Colonic mucosa (tissue), 4 donors: ENCODE measurements at regions not wholly inside any gene's neighbourhood (a gene's known extent, or its start where the extent isn't known, plus 50 kb on each side); places are given as distances from the start of the nearest gene placed in this dataset.
"Not testable (repeated sequence)": the region's sequence is repeated elsewhere in the genome, so short reads cannot be mapped to it uniquely, and the experiment has no call there.

Source experiments
- DNase-seq: peaks from one replicate; pipeline ENCODE4 v3.0.0-alpha.2; 2020
- H3K27ac ChIP-seq: fragments of 200-600 bp; one replicate; pipeline ENCODE4 v1.8.0; 2021
- H3K27me3 ChIP-seq: fragments of 200-600 bp; one replicate; pipeline ENCODE4 v1.8.0; 2021
- H3K36me3 ChIP-seq: fragments of 200-600 bp; one replicate; pipeline ENCODE4 v1.8.0; 2021
- H3K4me1 ChIP-seq: fragments of 200-600 bp; one replicate; pipeline ENCODE4 v1.8.0; 2021; ENCODE audit warnings: mild to moderate bottlenecking
- H3K4me3 ChIP-seq: fragments of 200-600 bp; one replicate; pipeline ENCODE4 v1.8.0; 2021
- H3K9ac ChIP-seq, 2 donors: one replicate each; pipeline ENCODE4 v1.7.0; 2013; ENCODE audit warnings: control low read depth in 2 of 2, low read depth in 2 of 2, low read length in 2 of 2
- H3K9me3 ChIP-seq: fragments of 200-600 bp; one replicate; pipeline ENCODE4 v1.8.0; 2021
- intact Hi-C: fragments of 100-400 bp; cut with DNase I; formaldehyde crosslinking; loops from one replicate; pipeline ENCODE4 v1.14.1; 2022
- TF ChIP-seq, protein P1 (sequence below): fragments of 200-600 bp; IDR thresholded peaks from one replicate; pipeline ENCODE4 v1.8.0; 2022; ENCODE audit warnings: antibody characterized with exemption, mild to moderate bottlenecking
- donor health status: healthy.
- donor health status: DM: no; HTN: no; CAD: no.
- donor health status: DM: no; HTN: no; CAD: no.

DNA sequence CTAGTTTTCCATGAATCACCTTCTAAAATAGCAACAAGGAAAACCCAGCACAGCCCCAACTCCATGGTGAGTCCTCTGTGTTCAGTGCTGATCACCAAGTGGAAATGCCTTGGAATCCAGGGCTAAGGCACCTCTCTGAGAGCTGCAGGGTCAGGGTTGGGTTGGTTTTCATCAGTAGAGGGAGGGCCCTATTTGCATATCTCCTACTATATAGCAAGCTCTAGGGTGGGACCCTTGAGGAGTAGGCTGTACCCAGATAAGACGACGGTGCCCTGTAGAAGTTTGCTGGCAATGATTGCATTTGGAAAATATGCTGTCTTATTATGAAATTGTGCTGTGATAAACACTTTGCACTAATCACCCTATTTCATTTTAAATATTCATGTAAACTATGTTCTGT, 1011.8 kb downstream of the TMEM121 start:
- Histone ChIP-seq H3K27me3 (no peaks in the 10 kb centered on the region), H3K4me1 (no peaks in the 10 kb centered on the region), H3K4me3 (no peak overlapping the region), H3K9ac (no peak overlapping the region), H3K27ac (no peak overlapping the region), H3K9me3 (no peaks in the 10 kb centered on the region), H3K36me3 (no peaks in the 10 kb centered on the region)
- intact Hi-C loops = no loop called here
- TF ChIP-seq, protein P1, sequence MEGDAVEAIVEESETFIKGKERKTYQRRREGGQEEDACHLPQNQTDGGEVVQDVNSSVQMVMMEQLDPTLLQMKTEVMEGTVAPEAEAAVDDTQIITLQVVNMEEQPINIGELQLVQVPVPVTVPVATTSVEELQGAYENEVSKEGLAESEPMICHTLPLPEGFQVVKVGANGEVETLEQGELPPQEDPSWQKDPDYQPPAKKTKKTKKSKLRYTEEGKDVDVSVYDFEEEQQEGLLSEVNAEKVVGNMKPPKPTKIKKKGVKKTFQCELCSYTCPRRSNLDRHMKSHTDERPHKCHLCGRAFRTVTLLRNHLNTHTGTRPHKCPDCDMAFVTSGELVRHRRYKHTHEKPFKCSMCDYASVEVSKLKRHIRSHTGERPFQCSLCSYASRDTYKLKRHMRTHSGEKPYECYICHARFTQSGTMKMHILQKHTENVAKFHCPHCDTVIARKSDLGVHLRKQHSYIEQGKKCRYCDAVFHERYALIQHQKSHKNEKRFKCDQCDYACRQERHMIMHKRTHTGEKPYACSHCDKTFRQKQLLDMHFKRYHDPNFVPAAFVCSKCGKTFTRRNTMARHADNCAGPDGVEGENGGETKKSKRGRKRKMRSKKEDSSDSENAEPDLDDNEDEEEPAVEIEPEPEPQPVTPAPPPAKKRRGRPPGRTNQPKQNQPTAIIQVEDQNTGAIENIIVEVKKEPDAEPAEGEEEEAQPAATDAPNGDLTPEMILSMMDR = no peak
- no peak for DNase-seq

DNA sequence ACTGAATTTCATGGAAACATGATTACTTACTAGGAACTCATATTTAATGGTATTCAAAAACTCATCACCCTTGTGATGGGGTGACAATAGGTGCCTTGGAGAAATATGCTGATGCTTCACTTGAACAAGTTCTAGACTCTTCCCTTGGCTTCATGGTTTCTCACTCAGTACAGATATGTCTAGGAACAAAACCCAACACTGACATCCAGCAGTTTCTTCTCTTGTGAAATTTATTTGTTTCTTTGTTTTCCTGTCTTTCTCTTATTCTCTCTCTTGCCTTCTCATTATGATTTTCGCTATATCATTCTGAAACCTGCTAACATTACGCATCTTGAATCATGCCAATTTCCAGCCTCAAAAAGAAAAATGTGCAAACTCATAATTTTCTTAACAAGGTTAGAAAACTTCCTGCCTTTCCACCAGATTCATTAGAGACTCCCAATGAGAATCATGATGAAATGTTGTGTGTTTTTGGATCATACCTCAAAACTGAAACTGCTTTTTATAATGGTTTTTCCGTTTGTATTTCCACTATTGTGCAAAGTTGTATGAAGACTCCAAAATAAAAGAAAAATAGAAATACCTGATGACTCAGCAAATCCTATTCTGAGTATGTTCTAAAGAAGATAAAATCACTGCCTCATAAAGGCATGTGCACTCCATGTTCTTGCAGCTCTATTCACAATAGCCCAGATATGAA, 1021.5 kb downstream of the TMEM121 start:
- no peaks in the 10 kb centered on the region for H3K4me1 ChIP-seq
- no peaks in the 10 kb centered on the region for H3K36me3 ChIP-seq
- TF ChIP-seq, protein P1 = no peak
- no peak for DNase-seq
- no peak overlapping the region for H3K27ac ChIP-seq
- H3K27me3 ChIP-seq = no peaks in the 10 kb centered on the region
- H3K4me3 ChIP-seq = no peak overlapping the region
- intact Hi-C loops = no loop called here
- no peaks in the 10 kb centered on the region for H3K9me3 ChIP-seq
- H3K9ac ChIP-seq = no peak overlapping the region

DNA sequence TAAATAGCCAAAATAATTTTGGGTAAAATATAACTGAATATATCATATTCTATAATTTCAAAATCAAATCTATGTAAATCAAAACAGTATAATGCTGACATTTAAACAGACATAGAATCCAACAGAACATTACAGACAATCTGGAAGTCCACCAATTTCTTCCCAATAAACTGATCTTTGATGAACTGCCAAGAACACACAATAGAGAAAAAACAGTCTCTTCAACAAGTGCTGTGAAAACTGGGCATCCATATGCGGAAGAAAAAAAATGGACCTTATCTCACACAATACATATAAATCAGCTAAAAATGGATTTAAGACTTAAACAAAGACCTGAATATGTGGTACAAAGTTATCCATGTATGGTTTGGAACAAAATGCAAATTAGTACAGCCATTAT, 1022.7 kb downstream of the TMEM121 start:
- H3K9me3 ChIP-seq = no peaks in the 10 kb centered on the region
- DNase-seq = no peak
- H3K4me1 ChIP-seq = no peaks in the 10 kb centered on the region
- TF ChIP-seq, protein P1 = no peak
- H3K27ac ChIP-seq = no peak overlapping the region
- no peak overlapping the region for H3K9ac ChIP-seq
- H3K27me3 ChIP-seq = no peaks in the 10 kb centered on the region
- H3K36me3 ChIP-seq = no peaks in the 10 kb centered on the region
- intact Hi-C loops = no loop called here
- H3K4me3 ChIP-seq = no peak overlapping the region

DNA sequence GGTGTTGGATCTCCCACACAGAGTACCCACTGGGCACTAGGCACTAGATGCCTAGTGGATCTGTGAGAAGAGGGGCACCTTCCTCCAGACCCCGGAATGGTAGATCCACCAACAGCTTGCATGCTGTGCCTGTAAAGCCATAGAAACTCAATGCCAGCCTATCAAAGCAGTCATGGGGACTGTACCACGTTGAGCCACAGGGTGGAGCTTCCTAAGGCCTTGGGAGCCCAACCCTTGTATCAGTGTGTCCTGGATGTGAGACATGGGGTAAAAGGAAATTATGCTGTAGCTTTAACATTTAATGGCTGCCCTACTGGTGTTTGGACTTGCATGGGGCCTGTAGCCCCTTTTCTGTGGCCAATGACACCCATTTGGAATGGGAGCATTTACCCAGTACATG, 1024.9 kb downstream of the TMEM121 start:
- TF ChIP-seq, protein P1 = no peak
- no peaks in the 10 kb centered on the region for H3K27me3 ChIP-seq
- H3K27ac ChIP-seq = no peak overlapping the region
- H3K9me3 ChIP-seq = no peaks in the 10 kb centered on the region
- no peak for DNase-seq
- no peak overlapping the region for H3K9ac ChIP-seq
- intact Hi-C loops = no loop called here
- H3K4me1 ChIP-seq = no peaks in the 10 kb centered on the region
- no peak overlapping the region for H3K4me3 ChIP-seq
- no peaks in the 10 kb centered on the region for H3K36me3 ChIP-seq

DNA sequence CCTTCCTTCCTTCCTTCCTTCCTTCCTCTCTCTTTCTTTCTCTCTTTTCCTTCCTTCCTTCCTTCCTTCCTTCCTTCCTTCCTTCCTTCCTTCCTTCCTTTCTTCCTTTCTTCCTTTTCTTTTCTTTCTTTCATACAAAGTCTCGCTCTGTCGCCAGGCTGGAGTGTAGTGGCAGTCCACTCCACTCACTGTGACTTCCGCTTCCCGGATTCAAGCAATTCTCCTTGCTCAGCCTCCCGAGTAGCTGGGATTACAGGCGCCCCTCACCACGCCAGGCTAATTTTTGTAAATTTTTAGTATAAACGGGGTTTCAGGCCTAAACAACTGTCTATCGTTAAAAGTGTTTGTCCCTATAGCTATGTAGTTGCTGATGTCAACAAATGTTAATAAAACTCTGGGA, 1029.8 kb downstream of the TMEM121 start:
- H3K36me3 ChIP-seq, H3K4me3 ChIP-seq, H3K9me3 ChIP-seq, DNase-seq, H3K27ac ChIP-seq, H3K4me1 ChIP-seq, H3K27me3 ChIP-seq, H3K9ac ChIP-seq, intact Hi-C loops: not testable (repeated sequence)

DNA sequence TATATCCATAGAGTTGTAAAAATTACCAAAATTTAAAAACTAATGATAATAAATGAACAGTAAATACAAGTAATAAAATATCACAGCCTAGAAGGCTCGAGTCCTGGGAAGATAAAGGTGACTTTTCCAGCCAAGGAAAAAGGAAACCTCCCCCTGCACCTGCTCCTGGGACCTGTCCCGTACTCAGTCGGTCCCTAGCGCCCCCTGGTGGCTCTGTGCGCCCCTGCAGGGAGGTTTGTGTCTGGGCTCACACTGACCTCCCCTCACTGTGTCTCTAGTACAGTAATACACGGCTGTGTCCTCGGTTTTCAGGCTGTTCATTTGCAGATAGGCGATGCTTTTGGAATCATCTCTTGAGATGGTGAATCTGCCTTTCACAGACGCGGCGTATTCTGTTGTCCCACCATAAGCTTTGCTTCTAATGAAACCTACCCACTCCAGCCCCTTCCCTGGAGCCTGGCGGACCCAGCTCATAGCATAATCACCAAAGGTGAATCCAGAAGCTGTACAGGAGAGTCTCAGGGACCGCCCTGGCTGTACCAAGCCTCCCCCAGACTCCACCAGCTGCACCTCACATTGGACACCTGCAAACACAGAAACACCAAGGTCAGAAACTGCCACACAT, 1030.4 kb downstream of the TMEM121 start:
- intact Hi-C loops = no loop called here
- no peak overlapping the region for H3K27ac ChIP-seq
- DNase-seq = peak; percentile 75
- TF ChIP-seq, protein P1 = peak; percentile 75
- no peaks in the 10 kb centered on the region for H3K9me3 ChIP-seq
- no peaks in the 10 kb centered on the region for H3K36me3 ChIP-seq
- H3K9ac ChIP-seq = no peak overlapping the region
- no peak overlapping the region for H3K4me3 ChIP-seq
- no peaks in the 10 kb centered on the region for H3K4me1 ChIP-seq
- no peaks in the 10 kb centered on the region for H3K27me3 ChIP-seq
